BE2C (cell line): ENCODE measurements at regions not wholly inside any gene's neighbourhood (a gene's known extent, or its start where the extent isn't known, plus 50 kb on each side); places are given as distances from the start of the nearest gene placed in this dataset.

Experiments used
- DNase-seq: peaks from one replicate; pipeline ENCODE4 v3.0.0-alpha.2; 2020
- H3K27me3 ChIP-seq: fragments of 250-450 bp; sonication (Bioruptor Pico); 2 replicates; pipeline ENCODE4 v1.5.1; 2020; ENCODE audit warnings: mild to moderate bottlenecking
- H3K36me3 ChIP-seq: fragments of 250-450 bp; sonication (Bioruptor Pico); 2 replicates; pipeline ENCODE4 v1.5.1; 2020; ENCODE audit warnings: mild to moderate bottlenecking
- H3K4me1 ChIP-seq: fragments of 250-450 bp; sonication (Bioruptor Pico); 2 replicates; pipeline ENCODE4 v1.5.1; 2020
- H3K4me3 ChIP-seq: 2 replicates; pipeline ENCODE4 v1.5.1; 2011; ENCODE audit warnings: low read depth, low read length
- H3K9me3 ChIP-seq: fragments of 250-450 bp; sonication (Bioruptor Pico); 2 replicates; pipeline ENCODE4 v1.5.1; 2020
- TF ChIP-seq, protein P1 (sequence below): IDR thresholded peaks from 2 replicates; pipeline ENCODE4 v1.5.1; 2012; ENCODE audit warnings: mild to moderate bottlenecking, low read depth, low read length

DNA sequence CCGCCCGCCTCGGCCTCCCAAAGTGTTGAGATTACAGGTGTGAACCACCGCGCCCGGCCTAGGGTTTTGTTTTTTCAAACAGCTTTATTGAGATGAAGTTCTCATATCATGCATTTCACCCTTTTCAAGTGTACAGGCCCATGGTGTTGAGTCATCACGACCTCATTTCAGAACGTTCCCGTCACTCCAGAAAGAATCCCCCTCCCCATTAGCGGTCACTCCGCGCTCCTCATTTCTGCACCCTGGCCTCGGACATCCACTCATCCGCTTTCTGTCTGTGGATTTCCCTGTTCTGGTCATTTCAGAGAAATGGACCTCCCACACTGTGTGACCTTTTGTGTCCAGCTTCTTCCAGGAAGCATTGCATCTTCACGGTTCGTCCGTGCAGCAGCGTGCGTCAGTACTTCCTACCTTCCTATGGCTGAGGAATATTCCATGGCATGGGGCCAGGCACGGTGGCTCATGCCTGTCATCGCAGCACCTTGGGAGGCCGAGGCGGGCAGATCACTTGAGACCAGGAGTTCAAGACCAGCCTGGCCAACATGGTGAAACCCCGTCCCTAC lies 135.2 kb upstream of the GSE1 start:
- Histone ChIP-seq H3K9me3 (no peaks in the 10 kb centered on the region), H3K4me3 (no peak overlapping the region), H3K4me1 (peaks cover 45% of the 10 kb centered on the region), H3K36me3 (no peaks in the 10 kb centered on the region), H3K27me3 (no peaks in the 10 kb centered on the region)
- TF ChIP-seq, protein P1, sequence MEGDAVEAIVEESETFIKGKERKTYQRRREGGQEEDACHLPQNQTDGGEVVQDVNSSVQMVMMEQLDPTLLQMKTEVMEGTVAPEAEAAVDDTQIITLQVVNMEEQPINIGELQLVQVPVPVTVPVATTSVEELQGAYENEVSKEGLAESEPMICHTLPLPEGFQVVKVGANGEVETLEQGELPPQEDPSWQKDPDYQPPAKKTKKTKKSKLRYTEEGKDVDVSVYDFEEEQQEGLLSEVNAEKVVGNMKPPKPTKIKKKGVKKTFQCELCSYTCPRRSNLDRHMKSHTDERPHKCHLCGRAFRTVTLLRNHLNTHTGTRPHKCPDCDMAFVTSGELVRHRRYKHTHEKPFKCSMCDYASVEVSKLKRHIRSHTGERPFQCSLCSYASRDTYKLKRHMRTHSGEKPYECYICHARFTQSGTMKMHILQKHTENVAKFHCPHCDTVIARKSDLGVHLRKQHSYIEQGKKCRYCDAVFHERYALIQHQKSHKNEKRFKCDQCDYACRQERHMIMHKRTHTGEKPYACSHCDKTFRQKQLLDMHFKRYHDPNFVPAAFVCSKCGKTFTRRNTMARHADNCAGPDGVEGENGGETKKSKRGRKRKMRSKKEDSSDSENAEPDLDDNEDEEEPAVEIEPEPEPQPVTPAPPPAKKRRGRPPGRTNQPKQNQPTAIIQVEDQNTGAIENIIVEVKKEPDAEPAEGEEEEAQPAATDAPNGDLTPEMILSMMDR = no peak
- no peak for DNase-seq

DNA sequence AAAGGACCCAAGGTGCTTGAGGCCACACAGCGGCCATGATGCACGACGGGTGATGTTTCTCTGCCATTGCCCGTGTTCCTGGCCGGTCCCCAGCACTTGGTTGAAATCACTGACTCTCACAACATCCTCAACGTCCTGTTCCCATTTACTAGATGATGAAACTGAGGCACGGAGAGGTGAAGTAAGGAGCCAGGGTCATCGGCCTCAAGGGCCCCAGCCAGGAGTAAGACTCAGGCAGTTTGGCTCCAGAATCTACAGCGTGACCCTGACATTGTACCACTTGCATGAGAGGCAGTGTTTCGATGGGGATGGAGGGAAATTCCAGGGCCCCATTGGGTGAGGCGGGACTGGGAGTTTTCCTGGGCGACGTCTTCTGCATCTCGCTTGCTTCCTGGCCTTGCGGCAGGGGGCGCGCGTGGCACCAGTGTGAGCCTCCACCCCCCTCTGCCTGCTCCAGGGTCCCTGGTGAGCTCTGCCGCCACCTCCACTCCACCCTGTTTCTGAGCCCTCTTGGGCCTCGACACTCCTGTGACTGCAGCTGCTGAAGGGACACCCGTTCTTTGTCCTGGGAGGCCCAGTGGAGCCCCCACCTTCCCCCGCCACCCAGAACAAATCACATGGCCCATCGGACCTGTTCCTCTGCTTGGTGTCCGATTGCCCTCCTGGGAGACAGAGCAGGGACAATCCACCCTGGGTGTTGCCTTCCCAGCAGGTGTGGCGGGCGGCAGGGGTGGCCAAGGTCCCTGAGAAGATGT lies 133.0 kb upstream of the GSE1 start:
- DNase-seq = peak; percentile 89
- 0 out of 2 replicates have a peak overlapping the region, but pooled peaks have one; percentile 23 for H3K4me3 ChIP-seq
- no peaks in the 10 kb centered on the region for H3K36me3 ChIP-seq
- no peaks in the 10 kb centered on the region for H3K27me3 ChIP-seq
- TF ChIP-seq, protein P1 = peak; percentile 69
- no peaks in the 10 kb centered on the region for H3K9me3 ChIP-seq
- H3K4me1 ChIP-seq = peaks cover 22% of the 10 kb centered on the region

DNA sequence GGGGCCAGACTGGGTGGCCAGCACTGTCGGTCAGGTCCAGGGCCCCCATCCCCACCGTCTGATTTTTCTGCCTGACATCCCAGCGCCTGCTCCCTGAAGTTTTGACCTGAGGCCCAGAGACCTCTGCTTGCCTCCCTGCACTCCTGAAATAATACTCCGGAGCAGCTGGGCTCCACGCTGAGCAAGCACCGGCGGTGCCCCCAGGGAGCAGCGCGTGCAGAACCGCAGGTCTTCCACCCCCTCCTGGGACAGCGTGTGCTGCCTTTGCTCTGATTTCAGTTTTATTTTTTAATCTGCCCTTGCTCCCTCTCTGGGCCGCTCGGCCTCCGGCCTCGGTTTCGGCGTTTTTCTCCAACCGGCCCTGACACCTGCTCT lies 132.4 kb upstream of the GSE1 start:
- Histone ChIP-seq H3K36me3 (no peaks in the 10 kb centered on the region), H3K4me3 (0 out of 2 replicates have a peak overlapping the region, but pooled peaks have one; percentile 23), H3K9me3 (no peaks in the 10 kb centered on the region), H3K27me3 (no peaks in the 10 kb centered on the region), H3K4me1 (peaks cover 19% of the 10 kb centered on the region)
- DNase-seq = peak; percentile 66
- TF ChIP-seq, protein P1 = no peak

DNA sequence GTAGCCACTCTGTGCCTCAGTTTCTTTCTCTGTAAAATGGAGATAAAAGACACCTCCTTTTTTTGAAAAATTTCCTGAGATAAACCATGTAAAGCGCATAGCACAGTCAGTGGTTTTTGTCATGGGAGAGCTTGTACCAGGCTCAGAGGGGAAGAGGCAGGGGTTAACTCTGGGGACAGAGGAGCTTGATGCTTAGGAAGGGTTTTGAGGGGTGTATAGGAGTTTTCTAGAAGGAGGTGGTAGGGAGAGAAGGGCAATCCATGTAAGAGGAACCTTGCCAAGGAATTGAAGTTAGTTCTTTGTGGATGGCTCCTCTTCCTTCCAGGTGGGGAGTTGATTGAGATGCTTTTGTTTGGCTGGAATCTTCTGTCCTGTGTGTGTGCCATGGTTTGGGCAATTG lies 131.9 kb upstream of the GSE1 start:
- TF ChIP-seq, protein P1 = no peak
- no peaks in the 10 kb centered on the region for H3K9me3 ChIP-seq
- no peak for DNase-seq
- H3K4me1 ChIP-seq = peaks cover 15% of the 10 kb centered on the region
- H3K4me3 ChIP-seq = no peak overlapping the region
- H3K27me3 ChIP-seq = no peaks in the 10 kb centered on the region
- no peaks in the 10 kb centered on the region for H3K36me3 ChIP-seq

DNA sequence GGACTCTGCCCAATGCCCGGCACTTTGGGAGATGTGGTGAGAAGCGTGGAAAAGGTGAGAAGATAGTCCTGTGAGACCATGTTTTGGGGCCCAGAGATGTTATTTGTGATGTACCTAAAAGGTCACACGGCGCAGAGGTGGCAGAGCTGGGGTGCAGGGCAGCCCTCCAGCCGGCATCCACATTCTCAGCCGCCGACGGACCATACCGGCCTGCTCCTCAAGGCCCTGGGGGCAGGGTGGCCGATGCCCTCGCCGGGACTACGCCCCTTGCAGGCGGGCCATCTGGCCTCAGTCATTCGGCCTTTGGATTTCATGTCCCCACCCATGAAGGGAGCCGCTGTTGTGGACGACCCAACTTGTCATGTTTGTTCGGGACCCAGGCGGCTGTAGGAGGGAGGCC lies 131.4 kb upstream of the GSE1 start:
- TF ChIP-seq, protein P1 = no peak
- no peaks in the 10 kb centered on the region for H3K36me3 ChIP-seq
- H3K4me3 ChIP-seq = no peak overlapping the region
- H3K27me3 ChIP-seq = no peaks in the 10 kb centered on the region
- H3K9me3 ChIP-seq = no peaks in the 10 kb centered on the region
- no peak for DNase-seq
- H3K4me1 ChIP-seq = peaks cover 14% of the 10 kb centered on the region

DNA sequence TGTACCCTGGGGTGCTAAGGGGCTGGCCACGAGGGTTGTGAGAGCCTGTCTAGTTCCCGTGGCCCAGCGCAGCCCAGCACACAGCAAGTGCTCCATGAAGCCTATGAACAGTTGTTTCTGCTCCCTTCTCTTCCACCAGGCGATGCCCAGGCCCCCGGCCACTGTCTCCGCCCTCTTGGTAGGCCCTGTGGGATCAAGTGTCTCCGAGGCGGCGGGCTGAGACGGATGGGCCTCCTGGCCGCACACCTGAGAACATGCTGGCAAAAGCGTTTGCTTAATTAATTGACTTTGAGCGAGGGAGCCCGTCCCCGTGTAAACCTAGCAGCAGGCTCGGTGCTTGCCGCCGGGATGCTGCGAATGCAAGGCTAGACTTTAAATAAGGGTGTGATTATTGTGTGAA lies 129.7 kb upstream of the GSE1 start:
- DNase-seq = no peak
- Histone ChIP-seq H3K36me3 (no peaks in the 10 kb centered on the region), H3K27me3 (no peaks in the 10 kb centered on the region), H3K9me3 (no peaks in the 10 kb centered on the region), H3K4me3 (no peak overlapping the region), H3K4me1 (peaks cover 14% of the 10 kb centered on the region)
- TF ChIP-seq, protein P1 = no peak
